ENCODE measurements at regions not wholly inside any gene's neighbourhood (a gene's known extent, or its start where the extent isn't known, plus 50 kb on each side); places are given as distances from the start of the nearest gene placed in this dataset.

DNA sequence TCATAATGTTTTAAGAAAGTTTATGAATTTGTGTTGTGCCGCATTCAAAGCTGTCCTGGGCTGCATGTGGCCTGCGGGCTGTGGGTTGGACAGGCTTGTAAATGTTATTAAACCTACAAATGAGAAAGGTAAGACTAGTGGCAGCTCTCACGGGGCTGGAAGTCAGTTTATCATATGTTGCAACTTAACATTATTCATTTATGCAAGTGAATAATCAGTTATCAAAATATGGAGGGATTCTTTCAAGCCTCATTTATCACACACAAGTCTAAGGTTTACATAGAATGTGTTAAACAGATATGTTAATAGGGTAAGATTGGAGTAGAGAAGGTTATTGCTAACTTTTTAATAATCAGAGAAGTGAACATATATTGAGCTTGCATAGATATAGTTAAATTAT, 442.5 kb upstream of the RGS6 start:
- H3K4me3 ChIP-seq (ENCODE audit: low read length): no peak overlapping the region
- TF ChIP-seq CTCF (conservative IDR thresholded peaks at IDR 0.05; ENCODE audit: low read depth, low read length): no peak
- DNase-seq (ENCODE audit: low read depth): no peak

DNA sequence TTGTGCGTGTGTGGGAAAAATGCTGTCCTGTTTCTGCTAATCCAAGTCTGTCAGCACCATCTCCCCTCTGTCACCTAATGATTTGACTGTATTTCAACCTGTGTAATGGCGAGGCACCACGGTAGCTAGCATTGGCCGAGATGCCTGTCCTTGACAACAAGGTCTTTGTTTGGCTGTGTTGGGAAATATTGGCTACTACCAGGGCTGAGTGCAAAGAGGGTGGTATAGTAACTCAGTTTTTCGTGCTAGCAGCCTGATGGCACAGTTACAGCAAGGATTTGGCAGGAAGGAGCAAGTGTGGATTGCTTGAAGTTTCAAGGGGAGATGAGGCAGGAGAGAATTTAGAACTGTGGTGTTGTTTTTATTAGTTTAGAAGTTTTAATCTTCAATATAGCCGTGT, 440.3 kb upstream of the RGS6 start:
- no peak for DNase-seq (ENCODE audit: low read depth)
- no peak for TF ChIP-seq CTCF (conservative IDR thresholded peaks at IDR 0.05; ENCODE audit: low read depth, low read length)
- H3K4me3 ChIP-seq (ENCODE audit: low read length): no peak overlapping the region

- no peak for TF ChIP-seq CTCF (conservative IDR thresholded peaks at IDR 0.05; ENCODE audit: low read depth, low read length)
Measured at GRCh38 chr14:71492346-71492745, 439.9 kb upstream of the RGS6 start.

GRCh38 chr14:71497645-71498086, 434.6 kb upstream of the RGS6 start:
- DNase-seq (ENCODE audit: low read depth): no peak
- TF ChIP-seq CTCF (conservative IDR thresholded peaks at IDR 0.05; ENCODE audit: low read depth, low read length): no peak
- no peak overlapping the region for H3K4me3 ChIP-seq (ENCODE audit: low read length)

More at GRCh38 chr14:71492346-71492745, 439.9 kb upstream of the RGS6 start:
- no peak for DNase-seq (ENCODE audit: low read depth)
- H3K4me3 ChIP-seq (ENCODE audit: low read length): no peak overlapping the region

DNA sequence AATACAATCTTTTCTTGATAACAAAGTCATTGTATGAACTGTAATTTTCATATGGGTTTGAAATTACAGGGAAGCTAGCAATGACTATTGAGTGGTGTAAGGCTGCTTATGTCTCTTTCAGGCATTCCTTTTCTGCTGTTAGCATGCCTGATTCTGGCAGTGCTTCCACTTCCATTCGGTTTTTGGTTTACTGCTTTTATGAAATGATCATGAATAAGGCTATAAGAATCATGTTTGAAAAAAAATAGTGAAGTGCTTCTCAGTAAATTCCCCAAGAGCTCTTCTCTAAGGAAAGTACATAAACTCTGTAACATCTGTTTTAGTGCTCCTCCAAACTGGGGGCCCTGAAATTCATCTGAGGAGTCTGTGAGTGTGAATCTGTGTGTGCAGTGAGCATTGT, 434.0 kb upstream of the RGS6 start:
- TF ChIP-seq CTCF (conservative IDR thresholded peaks at IDR 0.05; ENCODE audit: low read depth, low read length): no peak

GRCh38 chr14:71499018-71499417, 433.2 kb upstream of the RGS6 start:
- no peak overlapping the region for H3K4me3 ChIP-seq (ENCODE audit: low read length)
- no peak for TF ChIP-seq CTCF (conservative IDR thresholded peaks at IDR 0.05; ENCODE audit: low read depth, low read length)
- DNase-seq (ENCODE audit: low read depth): no peak

More for the DNA sequence above, 434.0 kb upstream of the RGS6 start:
- no peak overlapping the region for H3K4me3 ChIP-seq (ENCODE audit: low read length)
- DNase-seq (ENCODE audit: low read depth): no peak

GRCh38 chr14:71507681-71508080, 424.5 kb upstream of the RGS6 start:
- no peak for DNase-seq (ENCODE audit: low read depth)
- no peak overlapping the region for H3K4me3 ChIP-seq (ENCODE audit: low read length)
- TF ChIP-seq CTCF (conservative IDR thresholded peaks at IDR 0.05; ENCODE audit: low read depth, low read length): no peak
